NCI-H69 (cell line): ENCODE measurements at regions not wholly inside any gene's neighbourhood (a gene's known extent, or its start where the extent isn't known, plus 50 kb on each side); places are given as distances from the start of the nearest gene placed in this dataset.
"Not testable (repeated sequence)": the region's sequence is repeated elsewhere in the genome, so short reads cannot be mapped to it uniquely, and the experiment has no call there.

Experiments used
- DNase-seq: peaks from one replicate; lab custom pipeline; 2025; lab: John Stamatoyannopoulos, UW

DNA sequence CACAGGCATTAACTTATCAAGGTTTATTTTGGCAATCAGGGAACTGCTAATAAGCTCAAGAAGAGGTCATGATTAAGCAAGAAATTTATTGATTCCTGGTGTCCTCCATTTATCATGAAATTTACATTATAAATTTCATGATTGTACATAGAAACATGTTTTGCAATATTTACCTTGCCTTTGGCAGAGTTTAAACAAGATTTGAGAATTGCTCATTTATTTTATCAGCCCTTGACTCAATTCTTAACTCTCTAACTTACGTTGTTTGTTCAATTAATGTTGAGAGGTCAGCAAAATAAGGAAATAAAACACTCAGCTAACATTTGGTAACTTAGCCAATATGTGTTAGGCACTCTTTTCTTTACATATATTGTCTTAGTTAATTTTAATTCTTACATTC, 286.6 kb downstream of the SLC7A11 start:
- DNase-seq, result no peak

DNA sequence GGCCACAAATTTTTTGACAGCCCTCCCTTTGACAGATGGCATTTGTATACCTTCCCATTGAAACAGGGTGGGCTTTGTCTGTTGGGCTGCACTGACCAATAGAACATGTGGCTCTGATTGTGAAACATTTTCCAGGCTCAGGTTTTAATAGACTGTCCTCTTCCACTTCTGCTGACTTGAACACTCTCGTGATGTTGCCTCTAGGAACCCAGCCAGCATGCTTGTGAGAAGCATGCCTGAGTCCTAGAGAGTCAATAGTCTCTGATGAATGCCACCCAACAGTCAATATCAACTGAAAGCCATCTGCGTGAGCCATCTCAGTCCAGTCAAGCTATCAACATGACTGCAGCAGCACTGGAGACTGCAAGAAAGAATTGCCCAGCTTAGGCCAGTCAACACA, 290.0 kb downstream of the SLC7A11 start:
- DNase-seq, result no peak

DNA sequence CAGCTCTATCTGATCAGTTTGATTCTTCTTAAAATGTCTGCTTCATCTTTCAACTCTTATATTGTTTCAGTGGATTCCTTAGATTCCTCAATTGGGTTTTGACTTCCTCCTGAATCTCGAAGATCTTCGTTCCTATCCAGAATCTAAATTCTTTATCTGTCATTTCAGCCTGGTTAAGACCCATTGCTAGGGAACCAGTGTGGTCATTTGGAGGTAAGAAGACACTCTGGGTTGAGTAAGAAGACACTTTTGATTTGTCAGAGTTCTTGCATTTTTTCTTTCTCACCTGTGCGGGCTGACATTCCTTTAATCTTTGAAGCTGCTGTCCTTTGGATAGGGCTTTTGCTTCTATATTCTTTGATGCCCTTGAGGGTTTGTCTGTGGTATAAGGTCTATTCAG, 291.9 kb downstream of the SLC7A11 start:
- no peak for DNase-seq

DNA sequence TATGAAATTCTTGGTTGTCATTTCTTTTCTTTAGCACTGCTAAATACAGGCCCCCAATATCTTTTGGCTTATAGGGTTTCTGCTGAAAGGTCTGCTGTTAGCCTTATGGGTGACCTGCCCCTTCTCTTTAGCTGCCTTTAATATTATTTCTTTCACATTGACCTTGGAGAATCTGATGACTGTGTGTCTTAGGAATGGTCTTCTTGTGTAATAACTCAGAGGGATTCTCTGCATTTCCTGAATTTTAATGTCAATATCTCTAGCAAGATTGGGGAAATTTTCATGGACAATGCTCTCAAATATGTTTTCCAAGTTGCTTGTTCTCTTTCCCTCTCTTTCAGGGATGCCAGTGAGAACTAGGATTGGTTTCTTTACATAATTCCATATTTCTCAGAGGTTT, 292.4 kb downstream of the SLC7A11 start:
- DNase-seq, result no peak

DNA sequence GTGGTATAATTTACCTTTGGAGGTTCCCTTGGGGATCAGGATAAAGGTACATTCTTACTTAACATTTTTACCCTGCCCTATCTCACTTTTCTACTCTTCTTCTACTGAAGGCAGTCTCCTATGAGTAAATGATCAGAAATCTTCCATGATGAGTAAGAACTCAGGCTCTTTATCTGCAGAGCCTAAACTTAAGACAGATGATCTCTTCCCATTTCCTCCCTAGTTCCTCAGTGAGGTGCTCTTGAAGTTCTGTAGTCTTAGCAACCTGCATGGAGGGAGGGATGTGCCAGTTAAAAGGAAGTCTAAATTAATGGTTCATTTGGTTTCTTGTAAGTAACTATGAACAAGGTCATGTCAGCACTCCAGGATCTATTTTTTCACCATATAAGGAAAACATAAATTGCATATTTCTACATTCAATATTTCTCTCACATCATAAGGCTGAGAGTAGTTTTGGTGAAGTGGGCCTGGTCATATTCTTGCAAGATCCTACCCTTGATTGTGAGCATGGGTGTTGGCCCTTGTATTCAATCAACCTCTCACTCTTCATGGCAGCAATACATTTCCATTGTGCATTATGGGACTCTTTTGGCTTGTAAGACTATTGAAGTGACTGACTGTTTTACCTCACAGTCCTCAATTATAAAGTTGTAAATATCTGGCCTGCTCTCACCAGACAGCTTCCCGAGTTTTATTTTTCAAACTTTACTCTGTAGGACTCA, 295.5 kb downstream of the SLC7A11 start:
- DNase-seq, result peak; percentile 33

DNA sequence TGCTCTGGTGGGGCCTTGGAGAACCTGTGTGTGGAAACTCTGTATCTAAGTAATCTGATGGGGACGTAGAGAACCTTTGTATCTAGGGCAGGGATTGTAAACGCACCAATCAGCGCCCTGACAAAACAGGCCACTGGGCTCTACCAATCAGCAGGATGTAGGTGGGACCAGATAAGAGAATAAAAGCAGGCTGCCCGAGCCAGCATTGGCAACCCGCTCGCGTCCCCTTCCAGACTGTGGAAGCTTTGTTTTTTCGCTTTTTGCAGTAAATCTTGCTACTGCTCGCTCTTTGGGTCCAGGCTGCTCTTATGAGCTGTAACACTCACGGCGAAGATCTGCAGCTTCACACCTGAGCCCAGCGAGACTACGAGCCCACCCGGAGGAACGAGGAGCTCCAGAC, 299.3 kb downstream of the SLC7A11 start:
- DNase-seq, result not testable (repeated sequence)

DNA sequence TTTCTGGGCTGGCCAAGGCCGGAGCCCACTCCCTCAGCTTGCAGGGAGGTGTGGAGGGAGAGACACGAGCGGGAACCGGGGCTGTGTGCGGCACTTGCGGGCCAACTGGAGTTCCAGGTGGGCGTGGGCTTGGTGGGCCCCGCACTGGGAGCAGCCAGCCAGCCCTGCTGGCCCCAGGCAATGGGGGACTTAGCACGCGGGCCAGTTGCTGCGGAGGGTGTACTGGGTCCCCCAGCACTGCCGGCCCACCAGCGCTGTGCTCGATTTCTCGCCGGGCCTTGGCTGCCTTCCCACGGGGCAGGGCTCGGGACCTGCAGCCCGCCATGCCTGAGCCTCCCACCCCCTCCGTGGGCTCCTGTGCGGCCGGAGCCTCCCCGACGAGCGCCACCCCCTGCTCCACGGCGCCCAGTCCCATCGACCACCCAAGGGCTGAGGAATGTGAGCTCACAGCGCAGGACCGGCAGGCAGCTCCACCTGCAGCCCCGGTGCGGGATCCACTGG, 300.1 kb downstream of the SLC7A11 start:
- DNase-seq, result not testable (repeated sequence)

DNA sequence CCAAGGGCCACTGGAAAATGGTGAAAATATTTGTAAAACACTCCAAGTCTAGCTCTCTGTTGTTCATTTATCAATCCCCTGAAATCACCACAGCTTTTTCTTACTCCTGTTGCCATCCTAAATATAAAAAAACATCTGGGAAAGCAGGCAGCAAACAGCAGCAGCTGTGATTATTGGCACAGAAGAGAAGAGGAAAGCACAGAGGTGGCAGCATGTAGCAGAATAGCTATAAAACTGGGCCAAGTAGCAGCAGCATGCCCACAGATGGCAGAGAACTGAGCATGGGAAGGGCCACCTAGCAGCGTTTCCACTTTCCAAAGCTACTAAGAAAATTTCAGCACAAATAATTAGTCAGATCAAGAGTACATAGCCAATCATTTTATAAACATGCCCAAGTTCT, 307.2 kb downstream of the SLC7A11 start:
- DNase-seq, result peak; percentile 78

DNA sequence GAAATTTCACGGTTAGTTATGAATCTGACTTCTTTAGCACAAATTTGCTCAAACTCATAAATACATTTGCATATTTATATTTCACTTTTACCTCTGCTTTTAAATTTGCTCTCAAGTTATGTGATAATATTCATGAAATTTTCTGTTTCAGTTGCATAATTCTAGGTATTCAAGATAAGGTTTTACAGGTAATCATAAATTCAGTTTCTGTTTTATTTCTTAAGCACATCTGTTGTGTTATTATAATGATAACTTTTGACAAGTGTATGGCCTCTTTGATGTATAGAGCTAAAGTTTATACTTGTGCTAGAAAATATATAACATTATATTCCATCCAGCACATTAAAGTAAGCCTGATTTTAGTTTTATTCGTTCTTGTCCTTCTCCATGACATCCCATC, 308.1 kb downstream of the SLC7A11 start:
- DNase-seq, result no peak

DNA sequence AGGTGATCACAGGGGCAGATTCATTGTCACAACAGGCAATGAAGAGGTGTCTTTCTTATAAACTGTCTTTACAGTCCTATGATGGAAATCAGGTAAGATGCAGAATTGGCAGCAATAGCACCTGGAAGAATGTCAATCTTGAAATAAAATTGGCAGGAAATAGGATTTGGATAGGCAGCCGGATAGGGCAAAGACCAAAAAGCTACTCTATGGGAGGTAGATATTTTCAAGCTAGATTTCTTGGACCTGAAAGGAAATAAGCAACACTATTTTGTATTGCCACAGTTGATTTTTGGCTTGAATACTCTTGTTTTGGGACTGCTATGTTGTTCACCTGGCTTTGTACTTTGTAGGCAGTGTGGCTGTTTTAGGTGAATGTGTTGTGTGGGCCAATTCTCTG, 314.2 kb downstream of the SLC7A11 start:
- DNase-seq, result no peak

DNA sequence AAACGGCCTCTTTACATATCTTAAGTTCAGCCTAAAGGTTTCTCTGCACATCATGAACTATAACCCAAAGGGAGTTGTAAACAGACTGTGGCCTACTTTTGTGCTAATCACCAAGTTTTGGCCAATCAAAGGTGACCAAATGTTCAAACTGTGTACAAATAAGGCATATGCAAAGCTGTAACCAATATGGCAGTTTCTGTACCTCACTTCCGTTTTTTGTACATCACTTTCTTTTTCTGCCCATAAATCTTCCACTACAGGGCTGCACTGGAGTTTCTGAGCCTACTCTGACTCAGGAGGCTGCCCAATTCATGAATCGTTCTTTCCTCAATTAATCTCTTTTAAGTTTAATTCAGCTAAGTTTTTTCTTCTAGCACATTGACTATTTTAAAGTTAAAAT, 318.7 kb downstream of the SLC7A11 start:
- DNase-seq, result no peak

DNA sequence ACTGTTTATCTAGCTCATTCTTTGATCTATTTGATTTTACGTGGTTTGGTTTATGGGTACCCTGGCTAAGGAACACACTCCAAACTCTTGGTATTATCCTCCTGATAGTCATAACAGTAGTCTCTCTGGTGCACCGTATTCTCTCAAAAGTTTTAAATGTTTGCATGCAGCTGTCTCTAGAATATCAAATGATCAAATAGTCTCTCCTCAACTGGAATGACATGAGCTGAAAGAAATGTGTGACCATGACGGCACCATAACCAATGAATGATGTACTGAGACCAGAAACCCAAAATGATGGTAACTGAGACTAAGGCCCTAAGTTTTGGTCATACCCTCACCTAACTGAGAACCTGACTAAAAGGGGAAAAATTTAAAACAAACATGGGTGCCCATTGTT, 319.4 kb downstream of the SLC7A11 start:
- no peak for DNase-seq

DNA sequence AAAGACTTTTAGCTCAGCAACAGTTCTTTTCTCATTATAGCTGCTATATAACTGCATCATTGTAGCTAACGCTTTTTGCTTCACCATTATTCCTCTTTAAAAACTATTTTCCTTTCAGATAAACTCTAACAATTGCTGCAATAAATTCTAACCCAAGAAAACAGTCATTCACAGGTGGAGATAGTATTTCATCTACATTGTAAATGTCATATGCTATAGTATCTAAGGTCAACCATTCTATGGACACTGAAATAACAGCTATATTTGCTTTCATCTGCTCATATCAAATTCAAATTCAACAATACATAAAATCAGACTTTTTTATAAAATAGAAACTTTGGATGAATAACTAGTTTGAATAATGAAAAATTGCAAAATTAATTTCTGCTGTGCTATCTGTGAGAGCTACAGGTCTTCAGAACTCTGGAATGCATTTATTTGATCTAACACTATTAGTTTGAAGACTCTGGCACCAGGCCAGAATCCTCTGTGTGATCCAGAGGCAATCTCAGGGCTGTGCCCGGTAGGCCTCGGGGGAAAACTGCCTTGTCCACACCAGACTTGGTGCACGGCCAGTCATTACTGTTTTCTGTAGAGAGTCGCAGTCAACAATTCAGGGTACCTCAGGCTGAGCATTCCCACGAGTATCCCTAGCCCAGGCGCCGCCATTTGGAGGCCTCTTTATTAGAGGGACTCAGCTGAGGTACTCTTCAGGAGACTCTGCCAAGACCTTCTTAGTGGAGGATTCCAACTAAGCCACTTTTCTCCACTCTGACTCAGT, 332.4 kb downstream of the SLC7A11 start:
- DNase-seq, result peak; percentile 97

DNA sequence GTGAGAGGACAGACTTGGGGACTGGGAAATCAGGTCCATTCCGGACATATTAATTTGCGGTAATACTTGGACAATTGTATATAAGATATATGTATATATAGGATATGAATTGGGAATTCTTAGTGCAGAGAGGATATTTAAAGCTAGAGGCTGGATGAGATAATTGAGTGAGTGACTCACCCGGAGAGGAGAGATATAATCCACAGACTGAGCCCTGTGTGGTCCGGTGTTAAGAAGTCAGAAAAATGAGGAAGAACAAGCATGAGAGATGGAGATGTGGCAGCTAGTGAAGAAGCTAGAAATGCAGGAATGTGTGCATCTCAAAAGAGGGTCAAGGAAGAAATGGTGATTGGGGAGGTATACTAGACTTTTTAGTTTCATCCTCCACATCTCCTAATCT, 336.2 kb downstream of the SLC7A11 start:
- peak; percentile 13 for DNase-seq

DNA sequence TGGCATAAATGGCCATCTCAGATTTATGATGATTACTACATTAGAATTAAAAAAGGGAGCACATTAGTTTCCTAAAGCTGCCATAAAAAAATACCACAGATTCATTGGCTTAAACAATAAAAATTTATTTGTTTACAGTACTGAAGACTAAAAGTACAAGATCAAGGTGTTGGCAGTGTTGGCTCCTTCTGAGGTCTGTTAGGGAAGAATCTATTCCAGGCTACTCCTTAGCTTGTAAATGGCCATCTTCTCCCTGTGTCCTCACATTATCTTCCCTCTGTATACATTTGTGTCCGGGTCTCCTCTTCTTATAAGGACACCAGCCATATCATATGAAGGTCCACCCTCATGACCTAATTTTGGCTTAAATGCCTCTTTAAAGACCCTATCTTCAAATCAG, 341.0 kb downstream of the SLC7A11 start:
- no peak for DNase-seq

DNA sequence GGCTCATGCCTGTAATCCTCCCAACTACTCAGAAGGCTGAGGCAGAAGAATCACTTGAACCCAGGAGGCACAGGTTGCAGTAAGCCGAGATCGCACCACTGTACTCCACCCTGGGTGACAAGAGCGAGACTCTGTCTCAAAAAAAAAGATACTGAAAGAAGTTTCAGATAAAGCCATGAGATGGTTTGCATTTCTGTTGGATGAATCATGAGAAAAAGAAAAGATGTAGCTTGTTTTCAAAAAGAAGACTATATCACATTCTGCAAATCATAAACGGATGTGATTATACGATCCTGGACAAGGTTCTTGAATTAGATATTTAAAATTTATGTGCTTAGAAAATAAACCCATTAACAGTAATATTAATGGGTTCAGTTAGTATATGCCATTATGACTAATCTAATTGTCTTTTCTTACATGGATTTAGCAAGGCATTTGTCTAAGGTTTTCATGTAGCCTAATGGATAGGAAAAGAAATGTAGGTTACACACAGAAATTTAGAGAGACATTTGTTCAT, 345.9 kb downstream of the SLC7A11 start:
- no peak for DNase-seq

DNA sequence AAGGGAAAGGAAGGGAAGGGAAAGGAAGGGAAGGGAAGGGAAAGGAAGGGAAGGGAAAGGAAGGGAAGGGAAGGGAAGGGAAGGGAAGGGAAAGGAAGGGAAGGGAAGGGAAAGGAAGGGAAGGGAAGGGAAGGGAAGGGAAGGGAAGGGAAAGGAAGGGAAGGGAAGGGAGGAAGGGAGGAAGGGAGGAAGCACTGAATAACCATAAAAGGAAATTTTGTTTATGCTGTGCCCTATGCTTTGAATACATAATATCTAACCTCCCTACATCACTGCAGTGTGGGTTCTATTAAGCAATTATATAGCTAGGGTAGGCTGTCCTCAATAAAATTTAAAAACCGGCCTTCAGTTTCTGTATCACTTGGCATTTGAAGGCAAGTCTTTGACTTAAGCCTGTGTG, 346.6 kb downstream of the SLC7A11 start:
- DNase-seq, result not testable (repeated sequence)

DNA sequence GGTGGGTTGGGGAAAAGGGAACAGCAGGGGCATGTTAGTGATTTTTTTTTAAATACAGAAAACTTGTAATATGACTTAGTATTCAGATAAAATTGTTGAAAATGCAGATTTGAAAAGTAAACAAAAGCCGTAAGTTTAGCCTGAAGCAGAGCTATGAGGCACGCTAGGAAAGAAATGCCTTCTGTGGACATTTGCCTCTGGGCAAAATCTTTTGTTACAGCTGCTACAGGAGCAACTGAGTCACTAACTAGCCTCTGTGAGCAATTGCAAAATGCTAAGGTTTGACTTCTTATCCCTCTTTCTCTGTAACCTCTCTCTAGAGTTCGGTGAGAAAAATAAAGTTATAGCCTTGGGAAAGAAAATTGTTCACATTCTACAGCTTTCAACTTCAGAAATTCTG, 350.0 kb downstream of the SLC7A11 start:
- no peak for DNase-seq

DNA sequence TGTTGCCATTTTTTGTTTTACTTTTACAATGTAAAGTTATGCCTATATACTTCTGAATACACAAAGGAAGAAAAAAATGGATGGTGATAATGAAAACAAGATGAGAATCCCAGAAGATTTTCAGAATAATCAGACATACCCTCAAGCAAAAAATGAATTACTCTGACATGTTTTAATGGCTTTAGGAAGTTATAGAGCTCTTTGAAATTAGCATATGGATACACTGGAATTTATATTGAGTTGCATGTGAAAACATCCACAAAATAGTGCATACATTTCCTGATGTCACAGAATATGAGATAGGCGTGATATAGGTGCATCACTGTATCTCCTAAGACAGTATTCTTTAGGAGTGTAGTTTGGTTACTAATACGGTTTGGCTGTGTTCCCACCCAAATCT, 351.3 kb downstream of the SLC7A11 start:
- no peak for DNase-seq

DNA sequence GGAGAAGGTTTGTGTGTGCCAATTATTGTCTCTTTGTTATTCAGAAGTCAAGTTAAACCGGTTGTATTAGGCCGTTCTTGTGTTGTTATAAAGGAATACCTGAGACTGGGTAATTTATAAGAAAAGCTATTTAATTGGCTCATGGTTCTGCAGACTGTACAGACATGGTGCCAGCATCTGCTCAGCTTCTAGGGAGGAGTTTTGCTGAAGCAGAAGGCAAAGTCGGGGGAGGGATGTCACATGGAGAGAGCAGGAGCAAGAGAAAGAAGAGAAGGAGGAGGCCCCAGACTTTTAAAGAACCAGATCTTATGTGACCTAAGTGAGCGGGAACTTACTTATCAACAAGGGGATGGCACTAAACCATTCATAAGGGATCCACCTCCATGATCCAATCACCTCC, 349.3 kb upstream of the PCDH18 start:
- DNase-seq, result peak; percentile 19

DNA sequence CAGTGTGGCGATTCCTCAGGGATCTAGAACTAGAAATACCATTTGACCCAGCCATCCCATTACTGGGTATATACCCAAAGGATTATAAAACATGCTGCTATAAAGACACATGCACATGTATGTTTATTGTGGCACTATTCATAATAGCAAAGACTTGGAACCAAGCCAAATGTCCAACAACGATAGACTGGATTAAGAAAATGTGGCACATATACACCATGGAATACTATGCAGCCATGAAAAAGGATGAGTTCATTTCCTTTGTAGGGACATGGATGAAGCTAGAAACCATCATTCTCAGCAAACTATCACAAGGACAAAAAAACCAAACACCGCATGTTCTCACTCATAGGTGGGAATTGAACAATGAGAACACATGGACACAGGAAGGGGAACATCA, 335.8 kb upstream of the PCDH18 start:
- DNase-seq, result not testable (repeated sequence)

DNA sequence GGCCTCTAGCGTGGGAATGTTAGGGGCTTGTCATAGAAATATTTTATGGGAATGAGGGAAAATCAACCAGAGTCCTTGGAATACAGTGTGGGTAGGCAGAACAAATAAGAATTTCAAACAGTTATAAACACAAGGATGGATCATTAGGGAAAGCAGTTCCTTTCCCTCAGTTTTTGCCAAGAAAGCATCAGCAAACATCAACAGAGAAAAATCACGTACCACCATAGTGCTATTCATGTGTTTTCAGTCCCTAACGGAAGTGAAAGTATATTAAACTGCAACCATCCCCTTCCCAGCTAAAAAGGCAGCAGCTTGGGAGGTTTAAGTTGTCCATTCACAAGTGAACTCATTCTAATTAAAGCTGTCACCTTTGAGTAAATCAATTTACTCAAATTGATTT, 334.4 kb upstream of the PCDH18 start:
- no peak for DNase-seq

DNA sequence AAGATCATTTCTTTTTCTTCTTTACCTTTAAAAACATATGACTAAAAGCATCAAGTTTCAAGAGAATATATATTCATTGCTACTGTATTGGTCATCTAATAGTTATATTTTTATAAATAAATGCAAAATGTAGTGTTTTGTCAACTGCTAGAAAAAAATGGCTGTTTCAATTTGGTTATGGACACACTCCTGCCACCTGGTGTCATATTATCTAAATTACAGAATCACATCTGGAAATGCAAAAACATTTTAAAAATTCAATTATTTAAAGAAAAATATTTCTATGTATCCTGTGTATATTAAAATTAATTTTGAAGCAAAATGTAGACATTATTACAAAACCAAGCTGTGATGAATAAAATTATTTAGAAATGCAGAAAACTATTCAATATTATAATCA, 329.4 kb upstream of the PCDH18 start:
- DNase-seq, result peak; percentile 9
